Neural cell (in vitro differentiated cells): ENCODE measurements at regions not wholly inside any gene's neighbourhood (a gene's known extent, or its start where the extent isn't known, plus 50 kb on each side); places are given as distances from the start of the nearest gene placed in this dataset.

Experiments used
- EZH2 ChIP-seq: fragments of 200-600, 300-800 bp; shearing (Covaris generic), sonication (generic); IDR thresholded peaks from 2 replicates; pipeline ENCODE4 v1.6.1; 2014; ENCODE audit warnings: antibody characterized with exemption, low read length, borderline replicate concordance, mild to moderate bottlenecking; ENCODE audit not compliant: insufficient read depth, poor library complexity, severe bottlenecking
- MXI1 ChIP-seq: fragments of 450-650 bp; conservative IDR thresholded peaks from 2 replicates; pipeline ENCODE4 v1.6.1; 2014; ENCODE audit warnings: antibody characterized with exemption, mild to moderate bottlenecking; ENCODE audit not compliant: poor library complexity, severe bottlenecking
- POLR2AphosphoS5 ChIP-seq: IDR thresholded peaks from 2 replicates; pipeline ENCODE4 v1.6.1; 2012
- TAF1 ChIP-seq: IDR thresholded peaks from 2 replicates; pipeline ENCODE4 v1.6.1; 2012; ENCODE audit warnings: low read depth
- TF ChIP-seq, protein P1 (sequence below): fragments of 450-650 bp; IDR thresholded peaks from 2 replicates; pipeline ENCODE4 v1.5.1; 2014; ENCODE audit warnings: antibody characterized with exemption, mild to moderate bottlenecking, moderate library complexity; ENCODE audit not compliant: poor library complexity, severe bottlenecking
- TF ChIP-seq, protein P2 (sequence below): IDR thresholded peaks from 2 replicates; pipeline ENCODE4 v1.6.1; 2012; ENCODE audit warnings: borderline replicate concordance

DNA sequence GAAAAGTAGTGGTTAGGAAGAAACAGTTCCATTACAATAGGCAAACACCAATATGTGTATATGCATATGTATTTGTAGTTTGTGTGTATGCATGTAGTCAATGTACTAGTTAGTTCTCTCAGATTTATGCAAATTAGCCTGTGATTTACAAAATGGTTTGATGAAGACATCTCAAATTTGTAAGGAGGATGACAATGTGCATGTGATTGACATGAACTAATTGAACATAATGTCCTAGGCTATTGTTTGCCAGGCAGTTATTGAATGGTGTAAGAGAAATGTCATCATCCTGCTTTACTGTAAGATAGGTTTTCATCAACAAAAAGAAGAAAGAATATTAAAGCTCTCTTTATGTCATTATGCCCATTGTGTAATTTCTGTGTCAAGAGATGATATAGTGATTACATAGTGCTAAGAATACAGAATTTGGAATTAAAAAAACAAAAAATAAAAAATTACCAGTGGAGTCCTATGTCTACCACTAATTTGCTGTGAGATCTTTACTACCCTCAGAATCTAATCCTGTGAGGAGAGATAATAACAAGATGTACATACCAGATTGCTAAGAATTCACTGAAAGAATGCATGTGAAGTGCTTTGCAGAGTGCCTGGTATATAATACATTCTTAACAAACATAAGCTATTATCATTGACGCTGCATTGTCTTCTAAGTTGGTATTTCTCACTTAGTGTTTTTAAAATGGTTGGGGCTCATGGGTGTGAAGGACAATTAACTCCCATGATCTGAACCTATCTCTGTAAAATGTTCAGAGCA is 258.0 kb downstream of the CPS1 start:
- TF ChIP-seq POLR2AphosphoS5 = peak; percentile 10
- TF ChIP-seq EZH2 = no peak
- TF ChIP-seq, protein P1, sequence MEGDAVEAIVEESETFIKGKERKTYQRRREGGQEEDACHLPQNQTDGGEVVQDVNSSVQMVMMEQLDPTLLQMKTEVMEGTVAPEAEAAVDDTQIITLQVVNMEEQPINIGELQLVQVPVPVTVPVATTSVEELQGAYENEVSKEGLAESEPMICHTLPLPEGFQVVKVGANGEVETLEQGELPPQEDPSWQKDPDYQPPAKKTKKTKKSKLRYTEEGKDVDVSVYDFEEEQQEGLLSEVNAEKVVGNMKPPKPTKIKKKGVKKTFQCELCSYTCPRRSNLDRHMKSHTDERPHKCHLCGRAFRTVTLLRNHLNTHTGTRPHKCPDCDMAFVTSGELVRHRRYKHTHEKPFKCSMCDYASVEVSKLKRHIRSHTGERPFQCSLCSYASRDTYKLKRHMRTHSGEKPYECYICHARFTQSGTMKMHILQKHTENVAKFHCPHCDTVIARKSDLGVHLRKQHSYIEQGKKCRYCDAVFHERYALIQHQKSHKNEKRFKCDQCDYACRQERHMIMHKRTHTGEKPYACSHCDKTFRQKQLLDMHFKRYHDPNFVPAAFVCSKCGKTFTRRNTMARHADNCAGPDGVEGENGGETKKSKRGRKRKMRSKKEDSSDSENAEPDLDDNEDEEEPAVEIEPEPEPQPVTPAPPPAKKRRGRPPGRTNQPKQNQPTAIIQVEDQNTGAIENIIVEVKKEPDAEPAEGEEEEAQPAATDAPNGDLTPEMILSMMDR = no peak
- TF ChIP-seq, protein P2, sequence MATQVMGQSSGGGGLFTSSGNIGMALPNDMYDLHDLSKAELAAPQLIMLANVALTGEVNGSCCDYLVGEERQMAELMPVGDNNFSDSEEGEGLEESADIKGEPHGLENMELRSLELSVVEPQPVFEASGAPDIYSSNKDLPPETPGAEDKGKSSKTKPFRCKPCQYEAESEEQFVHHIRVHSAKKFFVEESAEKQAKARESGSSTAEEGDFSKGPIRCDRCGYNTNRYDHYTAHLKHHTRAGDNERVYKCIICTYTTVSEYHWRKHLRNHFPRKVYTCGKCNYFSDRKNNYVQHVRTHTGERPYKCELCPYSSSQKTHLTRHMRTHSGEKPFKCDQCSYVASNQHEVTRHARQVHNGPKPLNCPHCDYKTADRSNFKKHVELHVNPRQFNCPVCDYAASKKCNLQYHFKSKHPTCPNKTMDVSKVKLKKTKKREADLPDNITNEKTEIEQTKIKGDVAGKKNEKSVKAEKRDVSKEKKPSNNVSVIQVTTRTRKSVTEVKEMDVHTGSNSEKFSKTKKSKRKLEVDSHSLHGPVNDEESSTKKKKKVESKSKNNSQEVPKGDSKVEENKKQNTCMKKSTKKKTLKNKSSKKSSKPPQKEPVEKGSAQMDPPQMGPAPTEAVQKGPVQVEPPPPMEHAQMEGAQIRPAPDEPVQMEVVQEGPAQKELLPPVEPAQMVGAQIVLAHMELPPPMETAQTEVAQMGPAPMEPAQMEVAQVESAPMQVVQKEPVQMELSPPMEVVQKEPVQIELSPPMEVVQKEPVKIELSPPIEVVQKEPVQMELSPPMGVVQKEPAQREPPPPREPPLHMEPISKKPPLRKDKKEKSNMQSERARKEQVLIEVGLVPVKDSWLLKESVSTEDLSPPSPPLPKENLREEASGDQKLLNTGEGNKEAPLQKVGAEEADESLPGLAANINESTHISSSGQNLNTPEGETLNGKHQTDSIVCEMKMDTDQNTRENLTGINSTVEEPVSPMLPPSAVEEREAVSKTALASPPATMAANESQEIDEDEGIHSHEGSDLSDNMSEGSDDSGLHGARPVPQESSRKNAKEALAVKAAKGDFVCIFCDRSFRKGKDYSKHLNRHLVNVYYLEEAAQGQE = no peak
- TF ChIP-seq MXI1 = no peak
- TF ChIP-seq TAF1 = no peak
